Left lung (tissue), 4 donors: ENCODE measurements at regions not wholly inside any gene's neighbourhood (a gene's known extent, or its start where the extent isn't known, plus 50 kb on each side); places are given as distances from the start of the nearest gene placed in this dataset.
"Not testable (repeated sequence)": the region's sequence is repeated elsewhere in the genome, so short reads cannot be mapped to it uniquely, and the experiment has no call there.

ENCODE experiments used
- ATAC-seq: fragments of 200-7000 bp; cut with Tn5 transposase; one replicate; pipeline ENCODE4 v1.9.1; 2020; ENCODE audit warnings: moderate library complexity
- DNase-seq, 4 donors: peaks; one replicate each; pipeline ENCODE4 v3.0.0-alpha.2; 2013 to 2020
- H3K27ac ChIP-seq, 2 donors: fragments of 200-600 bp; sonication (generic) in 1 of 2; one replicate each; pipeline versions ENCODE4 v1.5.0 to v1.8.0; 2020 to 2021
- H3K27me3 ChIP-seq, 2 donors: fragments of 200-600 bp; sonication (generic) in 1 of 2; one replicate each; pipeline versions ENCODE4 v1.5.0 to v1.8.0; 2020 to 2021
- H3K36me3 ChIP-seq, 2 donors: fragments of 200-600 bp; sonication (generic) in 1 of 2; one replicate each; pipeline versions ENCODE4 v1.5.0 to v1.8.0; 2020 to 2021
- H3K4me1 ChIP-seq, 2 donors: fragments of 200-600 bp; one replicate each; pipeline ENCODE4 v1.8.0; 2021
- H3K4me3 ChIP-seq, 2 donors: fragments of 200-600 bp; sonication (generic) in 1 of 2; one replicate each; pipeline versions ENCODE4 v1.5.0 to v1.8.0; 2020 to 2021; ENCODE audit warnings: mild to moderate bottlenecking in 1 of 2
- H3K9me3 ChIP-seq, 2 donors: fragments of 200-600 bp; sonication (generic) in 1 of 2; one replicate each; pipeline versions ENCODE4 v1.5.0 to v1.8.0; 2020 to 2021
- intact Hi-C, 2 donors: fragments of 100-400 bp; cut with DNase I; formaldehyde crosslinking; loops; one replicate each; pipeline versions ENCODE4 v1.11.2 to v1.14.2; 2022
- donor health status: DM: no; HTN: yes; CAD: no.
- donor health status: DM: no; HTN: no; CAD: no.

DNA sequence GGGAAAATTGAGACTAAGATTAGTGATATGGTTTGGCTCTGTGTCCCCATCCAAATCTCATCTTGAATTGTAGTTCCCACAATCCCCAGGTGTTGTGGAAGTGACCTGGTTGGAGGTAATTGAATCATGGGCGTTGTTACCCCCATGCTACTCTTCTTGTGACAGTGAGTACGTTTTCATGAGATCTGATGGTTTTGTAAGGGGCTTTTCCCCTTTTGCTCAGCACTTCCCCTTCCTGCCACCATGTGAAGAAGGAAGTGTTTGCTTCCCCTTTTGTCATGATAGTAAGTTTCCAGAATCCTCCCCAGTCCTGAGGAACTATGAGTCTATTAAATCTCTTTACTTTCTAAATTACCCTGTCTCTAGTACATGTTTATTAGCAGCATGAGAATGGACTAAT lies 729.9 kb upstream of the TPTE start:
- DNase-seq, H3K4me1 ChIP-seq, ATAC-seq, H3K27me3 ChIP-seq, H3K36me3 ChIP-seq, H3K27ac ChIP-seq, H3K4me3 ChIP-seq, intact Hi-C loops: not testable (repeated sequence)
- peaks cover 0 to 62% of the 10 kb centered on the region in 2 donors for H3K9me3 ChIP-seq

GRCh38 chr21:9795291-9795690 lies 726.1 kb upstream of the TPTE start:
- ATAC-seq, DNase-seq, intact Hi-C loops, H3K27ac ChIP-seq, H3K36me3 ChIP-seq, H3K27me3 ChIP-seq, H3K4me1 ChIP-seq, H3K4me3 ChIP-seq: not testable (repeated sequence)
- H3K9me3 ChIP-seq: peaks cover 0 to 42% of the 10 kb centered on the region in 2 donors

- H3K27me3 ChIP-seq, H3K4me3 ChIP-seq, H3K36me3 ChIP-seq, H3K27ac ChIP-seq, ATAC-seq, H3K4me1 ChIP-seq, DNase-seq, intact Hi-C loops: not testable (repeated sequence)
- H3K9me3 ChIP-seq: peaks cover 0 to 38% of the 10 kb centered on the region in 2 donors
These were observed 725.1 kb upstream of the TPTE start for GRCh38 chr21:9796293-9796692.

GRCh38 chr21:9807675-9808074 lies 713.7 kb upstream of the TPTE start:
- ATAC-seq, intact Hi-C loops: not testable (repeated sequence)

DNA sequence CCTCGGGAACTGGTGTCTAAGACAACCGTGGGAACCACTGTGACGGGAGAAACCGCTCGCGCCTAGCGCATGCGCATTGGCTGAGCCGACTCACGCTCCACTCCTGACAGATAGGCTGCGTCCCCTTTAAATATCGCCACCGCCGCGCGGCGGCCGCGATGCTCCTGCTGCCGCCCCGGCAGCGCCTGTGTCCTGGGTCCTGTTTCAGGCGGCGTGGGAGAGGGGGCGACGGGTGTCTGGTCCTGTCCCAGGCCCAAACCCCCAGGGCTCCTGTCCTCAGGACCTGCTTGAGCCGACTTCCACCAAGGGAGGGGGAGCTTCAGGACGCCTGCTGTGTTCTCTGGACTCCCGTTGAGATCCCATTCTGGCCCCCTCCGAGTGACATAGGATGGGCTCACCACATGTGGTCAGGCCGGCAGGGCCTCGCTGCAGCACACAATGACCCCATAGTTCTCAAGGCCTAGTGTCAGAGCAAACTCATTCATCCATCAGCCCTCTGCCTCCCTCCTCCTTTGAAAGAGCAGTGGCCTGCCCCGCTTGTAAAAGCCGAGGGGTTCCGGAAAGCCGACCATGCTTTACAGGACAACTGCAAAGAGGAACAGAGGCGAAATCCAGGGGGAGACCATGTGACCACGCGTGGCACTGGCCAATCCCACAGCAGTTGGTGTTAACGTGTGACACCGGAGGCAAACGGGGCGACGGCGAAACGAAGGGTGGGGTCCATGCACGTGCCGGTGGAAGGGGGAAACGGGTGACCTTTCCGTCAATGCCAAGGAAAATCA lies 710.0 kb upstream of the TPTE start:
- H3K36me3 ChIP-seq, H3K4me3 ChIP-seq, intact Hi-C loops, DNase-seq, H3K27ac ChIP-seq, H3K9me3 ChIP-seq, H3K4me1 ChIP-seq, ATAC-seq, H3K27me3 ChIP-seq: not testable (repeated sequence)

More at GRCh38 chr21:9807675-9808074, 713.7 kb upstream of the TPTE start:
- H3K27ac ChIP-seq, DNase-seq, H3K4me1 ChIP-seq, H3K4me3 ChIP-seq, H3K9me3 ChIP-seq, H3K27me3 ChIP-seq, H3K36me3 ChIP-seq: not testable (repeated sequence)

DNA sequence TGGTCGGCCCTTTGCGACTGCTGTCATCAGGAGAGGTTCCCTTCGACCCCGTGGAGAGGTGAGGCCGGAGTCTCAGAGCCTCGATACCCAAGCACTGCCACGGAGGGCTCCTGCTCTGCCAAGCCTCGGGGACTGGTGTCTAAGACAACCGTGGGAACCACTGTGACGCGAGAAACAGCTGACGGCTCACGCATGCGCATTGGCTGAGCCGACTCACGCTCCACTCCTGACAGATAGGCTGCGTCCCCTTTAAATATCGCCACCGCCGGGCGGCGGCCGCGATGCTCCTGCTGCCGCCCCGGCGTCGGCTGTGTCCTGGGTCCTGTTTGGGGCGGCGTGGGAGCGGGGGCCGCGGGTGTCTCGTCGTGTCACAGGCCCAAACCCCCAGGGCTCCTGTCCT lies 708.9 kb upstream of the TPTE start:
- intact Hi-C loops, ATAC-seq: not testable (repeated sequence)

GRCh38 chr21:9813894-9814814 lies 707.2 kb upstream of the TPTE start:
- ATAC-seq, H3K4me1 ChIP-seq, intact Hi-C loops, H3K4me3 ChIP-seq, H3K27ac ChIP-seq, H3K27me3 ChIP-seq, H3K36me3 ChIP-seq: not testable (repeated sequence)
- peak in 1 of 4 donors; percentile 86 for DNase-seq
- H3K9me3 ChIP-seq: peaks cover 0 to 19% of the 10 kb centered on the region in 2 donors

More for the DNA sequence above, 708.9 kb upstream of the TPTE start:
- H3K27ac ChIP-seq, H3K4me1 ChIP-seq, H3K27me3 ChIP-seq, H3K36me3 ChIP-seq, DNase-seq, H3K4me3 ChIP-seq: not testable (repeated sequence)
- H3K9me3 ChIP-seq: peaks cover 0 to 14% of the 10 kb centered on the region in 2 donors

GRCh38 chr21:9815181-9815789 lies 706.1 kb upstream of the TPTE start:
- DNase-seq, H3K27me3 ChIP-seq, H3K36me3 ChIP-seq, H3K27ac ChIP-seq, intact Hi-C loops, H3K4me1 ChIP-seq, ATAC-seq, H3K4me3 ChIP-seq: not testable (repeated sequence)
- peaks cover 0 to 22% of the 10 kb centered on the region in 2 donors for H3K9me3 ChIP-seq

- intact Hi-C loops: not testable (repeated sequence)
- DNase-seq: peak in 1 of 4 donors; percentile 80
These were observed 704.5 kb upstream of the TPTE start for GRCh38 chr21:9816734-9817334.

GRCh38 chr21:9817841-9818441 lies 703.4 kb upstream of the TPTE start:
- H3K27ac ChIP-seq, intact Hi-C loops, H3K36me3 ChIP-seq, H3K4me3 ChIP-seq, H3K4me1 ChIP-seq, H3K27me3 ChIP-seq, ATAC-seq: not testable (repeated sequence)
- peak in 1 of 4 donors; percentile 77 for DNase-seq
- H3K9me3 ChIP-seq: peaks cover 0 to 29% of the 10 kb centered on the region in 2 donors

More at GRCh38 chr21:9816734-9817334, 704.5 kb upstream of the TPTE start:
- not testable (repeated sequence) for H3K27me3 ChIP-seq, H3K4me1 ChIP-seq, H3K4me3 ChIP-seq, H3K27ac ChIP-seq, ATAC-seq, H3K36me3 ChIP-seq
- H3K9me3 ChIP-seq: peaks cover 0 to 22% of the 10 kb centered on the region in 2 donors

- H3K27me3 ChIP-seq, intact Hi-C loops, ATAC-seq, H3K4me3 ChIP-seq, H3K27ac ChIP-seq, H3K4me1 ChIP-seq, H3K36me3 ChIP-seq: not testable (repeated sequence)
- peaks cover 0 to 33% of the 10 kb centered on the region in 2 donors for H3K9me3 ChIP-seq
- peak in 2 of 4 donors; percentile 14 to 66 for DNase-seq
These were observed 701.7 kb upstream of the TPTE start for GRCh38 chr21:9819549-9820192.

DNA sequence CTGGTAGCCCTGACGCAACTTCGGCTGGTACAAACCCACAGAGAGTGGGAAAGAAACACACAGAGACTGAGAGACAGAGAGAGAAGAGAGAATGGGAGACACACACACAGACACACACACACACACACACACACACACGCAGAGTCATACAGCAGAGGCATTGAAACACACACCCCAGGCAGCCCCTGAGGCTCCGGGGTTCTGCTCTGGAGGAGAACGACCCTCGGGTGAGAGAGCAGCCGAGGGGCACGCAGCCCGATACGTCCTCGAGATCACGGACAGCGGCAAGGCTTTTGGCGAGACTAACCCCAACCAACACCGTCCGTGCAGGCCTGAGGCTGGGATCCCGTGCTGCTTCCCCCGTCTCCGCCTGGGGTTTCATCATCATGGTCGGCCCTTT lies 700.8 kb upstream of the TPTE start:
- DNase-seq, H3K4me1 ChIP-seq, H3K36me3 ChIP-seq, ATAC-seq, H3K27ac ChIP-seq, H3K4me3 ChIP-seq, H3K27me3 ChIP-seq, intact Hi-C loops: not testable (repeated sequence)
- peaks cover 0 to 30% of the 10 kb centered on the region in 2 donors for H3K9me3 ChIP-seq
